A549 (cell line): ENCODE measurements at regions not wholly inside any gene's neighbourhood (a gene's known extent, or its start where the extent isn't known, plus 50 kb on each side); places are given as distances from the start of the nearest gene placed in this dataset.

Experiments
- CBX8 ChIP-seq: fragments of 200-600 bp; sonication (generic); IDR thresholded peaks from 2 replicates; pipeline ENCODE4 v1.6.1; 2016
- ESRRA ChIP-seq: fragments of 150-350 bp; IDR thresholded peaks from 2 replicates; pipeline ENCODE4 v1.6.1; 2014; ENCODE audit warnings: mild to moderate bottlenecking, low read length, borderline replicate concordance
- KDM1A ChIP-seq: fragments of 200-600 bp; sonication (generic); IDR thresholded peaks from 2 replicates; pipeline ENCODE4 v1.6.1; 2016; ENCODE audit warnings: low read depth, mild to moderate bottlenecking
- MAFK ChIP-seq: fragments of 450-650 bp; IDR thresholded peaks from 2 replicates; pipeline ENCODE4 v1.6.1; 2014; ENCODE audit not compliant: partially characterized antibody
- POLR2A ChIP-seq: IDR thresholded peaks from 2 replicates; pipeline ENCODE4 v1.6.1; 2012; ENCODE audit warnings: mild to moderate bottlenecking, low read length
- RAD21 ChIP-seq, 2 experiments: fragments of >200 bp in 1 of 2; sonication (Bioruptor Twin) in 1 of 2; formaldehyde crosslinking in 1 of 2; IDR thresholded peaks in 1 of 2; conservative IDR thresholded peaks in 1 of 2; 2 replicates in 1 of 2; 3 replicates in 1 of 2; pipeline ENCODE4 v1.6.1; 2012 to 2018; ENCODE audit warnings: inconsistent platforms in 1 of 2
- RNF2 ChIP-seq: fragments of 200-600 bp; sonication (generic); IDR thresholded peaks from 2 replicates; pipeline ENCODE4 v1.6.1; 2016; ENCODE audit warnings: low read depth, mild to moderate bottlenecking, antibody characterized with exemption, moderate library complexity, borderline replicate concordance
- SMC3 ChIP-seq: fragments of >200 bp; sonication (Bioruptor Twin); formaldehyde crosslinking; IDR thresholded peaks from 3 replicates; pipeline ENCODE4 v1.6.1; 2018; ENCODE audit warnings: inconsistent platforms
- TF ChIP-seq, protein P1 (sequence below): fragments of >200 bp; sonication (Bioruptor Twin); formaldehyde crosslinking; IDR thresholded peaks from 3 replicates; pipeline ENCODE4 v1.5.1; 2016
- TF ChIP-seq, protein P2 (sequence below): fragments of 450-650 bp; IDR thresholded peaks from 2 replicates; pipeline ENCODE4 v1.6.1; 2014; ENCODE audit warnings: antibody characterized with exemption

- TF ChIP-seq SMC3 (no peak), RAD21 (conservative IDR thresholded peaks at IDR 0.05 in 1 of 2, IDR thresholded peaks at IDR 0.05 in 1 of 2) (no peak), CBX8 (no peak), POLR2A (no peak), RNF2 (no peak), KDM1A (no peak), MAFK (no peak), ESRRA (no peak)
- TF ChIP-seq, protein P1, sequence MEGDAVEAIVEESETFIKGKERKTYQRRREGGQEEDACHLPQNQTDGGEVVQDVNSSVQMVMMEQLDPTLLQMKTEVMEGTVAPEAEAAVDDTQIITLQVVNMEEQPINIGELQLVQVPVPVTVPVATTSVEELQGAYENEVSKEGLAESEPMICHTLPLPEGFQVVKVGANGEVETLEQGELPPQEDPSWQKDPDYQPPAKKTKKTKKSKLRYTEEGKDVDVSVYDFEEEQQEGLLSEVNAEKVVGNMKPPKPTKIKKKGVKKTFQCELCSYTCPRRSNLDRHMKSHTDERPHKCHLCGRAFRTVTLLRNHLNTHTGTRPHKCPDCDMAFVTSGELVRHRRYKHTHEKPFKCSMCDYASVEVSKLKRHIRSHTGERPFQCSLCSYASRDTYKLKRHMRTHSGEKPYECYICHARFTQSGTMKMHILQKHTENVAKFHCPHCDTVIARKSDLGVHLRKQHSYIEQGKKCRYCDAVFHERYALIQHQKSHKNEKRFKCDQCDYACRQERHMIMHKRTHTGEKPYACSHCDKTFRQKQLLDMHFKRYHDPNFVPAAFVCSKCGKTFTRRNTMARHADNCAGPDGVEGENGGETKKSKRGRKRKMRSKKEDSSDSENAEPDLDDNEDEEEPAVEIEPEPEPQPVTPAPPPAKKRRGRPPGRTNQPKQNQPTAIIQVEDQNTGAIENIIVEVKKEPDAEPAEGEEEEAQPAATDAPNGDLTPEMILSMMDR = no peak
- TF ChIP-seq, protein P2, sequence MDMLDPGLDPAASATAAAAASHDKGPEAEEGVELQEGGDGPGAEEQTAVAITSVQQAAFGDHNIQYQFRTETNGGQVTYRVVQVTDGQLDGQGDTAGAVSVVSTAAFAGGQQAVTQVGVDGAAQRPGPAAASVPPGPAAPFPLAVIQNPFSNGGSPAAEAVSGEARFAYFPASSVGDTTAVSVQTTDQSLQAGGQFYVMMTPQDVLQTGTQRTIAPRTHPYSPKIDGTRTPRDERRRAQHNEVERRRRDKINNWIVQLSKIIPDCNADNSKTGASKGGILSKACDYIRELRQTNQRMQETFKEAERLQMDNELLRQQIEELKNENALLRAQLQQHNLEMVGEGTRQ = no peak
Measured at GRCh38 chr4:137890812-137891211, 351.3 kb downstream of the SLC7A11 start.
